AG09319 (cell line): ENCODE measurements at regions not wholly inside any gene's neighbourhood (a gene's known extent, or its start where the extent isn't known, plus 50 kb on each side); places are given as distances from the start of the nearest gene placed in this dataset.

ENCODE experiments used
- DNase-seq: peaks from one replicate; pipeline ENCODE4 v3.0.0-alpha.2; 2010; ENCODE audit warnings: low read depth; ENCODE audit errors: extremely low read depth
- TF ChIP-seq, protein P1 (sequence below): IDR thresholded peaks from 2 replicates; pipeline ENCODE4 v1.5.1; 2011; ENCODE audit warnings: low read depth, mild to moderate bottlenecking, inconsistent platforms, low read length, moderate library complexity

- TF ChIP-seq, protein P1, sequence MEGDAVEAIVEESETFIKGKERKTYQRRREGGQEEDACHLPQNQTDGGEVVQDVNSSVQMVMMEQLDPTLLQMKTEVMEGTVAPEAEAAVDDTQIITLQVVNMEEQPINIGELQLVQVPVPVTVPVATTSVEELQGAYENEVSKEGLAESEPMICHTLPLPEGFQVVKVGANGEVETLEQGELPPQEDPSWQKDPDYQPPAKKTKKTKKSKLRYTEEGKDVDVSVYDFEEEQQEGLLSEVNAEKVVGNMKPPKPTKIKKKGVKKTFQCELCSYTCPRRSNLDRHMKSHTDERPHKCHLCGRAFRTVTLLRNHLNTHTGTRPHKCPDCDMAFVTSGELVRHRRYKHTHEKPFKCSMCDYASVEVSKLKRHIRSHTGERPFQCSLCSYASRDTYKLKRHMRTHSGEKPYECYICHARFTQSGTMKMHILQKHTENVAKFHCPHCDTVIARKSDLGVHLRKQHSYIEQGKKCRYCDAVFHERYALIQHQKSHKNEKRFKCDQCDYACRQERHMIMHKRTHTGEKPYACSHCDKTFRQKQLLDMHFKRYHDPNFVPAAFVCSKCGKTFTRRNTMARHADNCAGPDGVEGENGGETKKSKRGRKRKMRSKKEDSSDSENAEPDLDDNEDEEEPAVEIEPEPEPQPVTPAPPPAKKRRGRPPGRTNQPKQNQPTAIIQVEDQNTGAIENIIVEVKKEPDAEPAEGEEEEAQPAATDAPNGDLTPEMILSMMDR, result no peak
- no peak for DNase-seq
Observed at GRCh38 chr13:80783926-80784565, 443.1 kb upstream of the SPRY2 start.

GRCh38 chr13:80782441-80782840 lies 441.5 kb upstream of the SPRY2 start:
- TF ChIP-seq, protein P1, result no peak
- no peak for DNase-seq

GRCh38 chr13:80778297-80778696 lies 437.4 kb upstream of the SPRY2 start:
- no peak for DNase-seq
- TF ChIP-seq, protein P1, result no peak

- DNase-seq, result no peak
- TF ChIP-seq, protein P1, result no peak
Observed at GRCh38 chr13:80757694-80758093, 416.8 kb upstream of the SPRY2 start.

- no peak for DNase-seq
- TF ChIP-seq, protein P1, result no peak
Observed at GRCh38 chr13:80755910-80756309, 415.0 kb upstream of the SPRY2 start.

DNA sequence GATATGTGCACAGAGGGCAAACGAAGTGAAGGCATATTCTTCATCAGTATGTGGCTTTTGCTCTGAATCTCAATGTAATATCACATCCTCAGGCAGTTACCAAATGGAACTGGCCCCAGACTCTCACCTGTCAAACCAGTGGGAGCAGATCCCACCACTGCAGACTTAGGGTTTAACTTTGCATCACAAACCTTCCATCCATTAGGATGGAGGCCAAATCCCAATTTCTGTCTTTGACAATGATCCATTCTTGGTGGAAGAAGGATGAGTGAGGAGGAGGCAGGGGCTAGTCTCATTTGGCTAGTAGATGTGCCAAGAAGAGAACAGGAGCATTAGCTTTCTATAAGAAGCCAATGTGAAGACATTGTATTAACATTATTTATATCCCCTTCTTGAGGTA lies 413.5 kb upstream of the SPRY2 start:
- DNase-seq, result no peak
- TF ChIP-seq, protein P1, result no peak

DNA sequence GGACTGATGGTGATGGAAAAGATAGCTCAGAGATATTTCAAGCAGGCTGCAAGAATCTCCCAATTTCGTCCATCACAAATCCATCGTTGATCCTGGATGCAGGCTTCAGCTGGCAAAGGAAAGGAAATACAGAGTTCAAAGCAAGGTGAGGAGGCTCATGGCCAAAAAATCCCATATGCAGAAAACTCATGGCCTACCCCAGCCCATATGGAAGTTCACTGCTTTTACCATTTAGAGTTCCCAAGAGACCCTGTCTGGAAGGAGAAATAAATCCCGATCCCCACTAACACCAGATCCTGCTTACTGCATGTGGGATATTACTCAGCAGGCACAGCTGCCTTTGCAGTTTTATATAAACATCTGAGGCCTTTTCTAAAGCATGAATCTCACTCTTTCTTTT lies 412.9 kb upstream of the SPRY2 start:
- no peak for DNase-seq
- TF ChIP-seq, protein P1, result no peak
